HUES6 (cell line): ENCODE measurements at regions not wholly inside any gene's neighbourhood (a gene's known extent, or its start where the extent isn't known, plus 50 kb on each side); places are given as distances from the start of the nearest gene placed in this dataset.
"Not testable (repeated sequence)": the region's sequence is repeated elsewhere in the genome, so short reads cannot be mapped to it uniquely, and the experiment has no call there.

ENCODE experiments used
- H3K27ac ChIP-seq: 2 replicates; pipeline ENCODE4 v1.7.0; 2013; ENCODE audit warnings: low read depth, mild to moderate bottlenecking, low read length, inconsistent platforms
- H3K27me3 ChIP-seq: 2 replicates; pipeline ENCODE4 v1.6.1; 2013; ENCODE audit warnings: low read length; ENCODE audit not compliant: control insufficient read depth, insufficient read depth
- H3K36me3 ChIP-seq: 2 replicates; pipeline ENCODE4 v1.6.1; 2013; ENCODE audit warnings: low read length; ENCODE audit not compliant: control insufficient read depth, insufficient read depth
- H3K4me1 ChIP-seq: 2 replicates; pipeline ENCODE4 v1.6.1; 2013; ENCODE audit warnings: low read length; ENCODE audit not compliant: control insufficient read depth, insufficient read depth
- H3K4me3 ChIP-seq: 2 replicates; pipeline ENCODE4 v1.5.1; 2013; ENCODE audit warnings: low read depth, low read length
- H3K9ac ChIP-seq: one replicate; pipeline ENCODE4 v1.6.1; 2013; ENCODE audit warnings: mild to moderate bottlenecking, low read length
- H3K9me3 ChIP-seq: 2 replicates; pipeline ENCODE4 v1.6.1; 2013; ENCODE audit warnings: low read depth, low read length; ENCODE audit not compliant: control insufficient read depth, insufficient read depth

DNA sequence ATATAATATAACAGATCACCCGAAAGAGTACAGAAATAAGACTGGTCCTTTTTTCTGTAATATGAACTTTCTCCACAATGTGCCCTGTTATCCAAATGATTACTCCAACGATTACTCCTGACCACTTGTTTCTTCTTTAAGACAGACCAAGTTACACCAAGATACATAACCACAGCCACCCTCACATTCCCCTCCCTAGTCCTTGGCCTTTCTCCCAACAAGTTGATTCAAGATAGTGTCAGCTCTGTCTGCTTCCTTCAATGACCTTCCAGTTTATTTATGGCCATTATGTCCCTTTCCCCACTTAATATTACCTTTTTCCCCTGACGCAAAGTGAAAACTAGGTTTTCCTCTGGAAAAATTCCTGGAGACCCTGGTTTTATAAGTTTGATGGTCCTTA, 397.2 kb downstream of the FAM47B start:
- Histone ChIP-seq H3K4me1 (no peaks in the 10 kb centered on the region), H3K4me3 (no peak overlapping the region), H3K27me3 (no peaks in the 10 kb centered on the region), H3K9me3 (no peaks in the 10 kb centered on the region), H3K9ac (no peak overlapping the region), H3K36me3 (no peaks in the 10 kb centered on the region), H3K27ac (no peak overlapping the region)

DNA sequence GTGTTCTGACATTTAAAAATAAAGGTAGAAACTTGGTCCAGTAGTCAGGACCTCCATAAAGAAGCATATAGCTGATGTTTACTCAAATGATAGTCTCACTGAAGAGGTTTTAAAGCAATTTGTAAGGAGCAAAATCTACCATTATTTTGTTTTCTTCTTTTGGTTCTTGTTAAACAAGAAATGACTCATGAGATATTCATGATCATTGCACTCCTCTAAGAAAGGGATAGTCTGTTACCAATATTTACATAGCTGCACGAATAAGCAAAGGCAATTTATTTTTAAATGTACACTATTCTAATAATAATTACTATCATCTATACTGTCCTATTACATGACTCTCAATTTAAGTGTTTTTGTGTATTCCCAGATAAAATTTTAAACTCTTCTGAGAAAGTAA, 397.9 kb downstream of the FAM47B start:
- H3K27ac ChIP-seq, result no peak overlapping the region
- H3K9me3 ChIP-seq, result no peaks in the 10 kb centered on the region
- H3K4me1 ChIP-seq, result no peaks in the 10 kb centered on the region
- H3K4me3 ChIP-seq, result no peak overlapping the region
- H3K9ac ChIP-seq, result no peak overlapping the region
- H3K27me3 ChIP-seq, result no peaks in the 10 kb centered on the region
- H3K36me3 ChIP-seq, result no peaks in the 10 kb centered on the region

DNA sequence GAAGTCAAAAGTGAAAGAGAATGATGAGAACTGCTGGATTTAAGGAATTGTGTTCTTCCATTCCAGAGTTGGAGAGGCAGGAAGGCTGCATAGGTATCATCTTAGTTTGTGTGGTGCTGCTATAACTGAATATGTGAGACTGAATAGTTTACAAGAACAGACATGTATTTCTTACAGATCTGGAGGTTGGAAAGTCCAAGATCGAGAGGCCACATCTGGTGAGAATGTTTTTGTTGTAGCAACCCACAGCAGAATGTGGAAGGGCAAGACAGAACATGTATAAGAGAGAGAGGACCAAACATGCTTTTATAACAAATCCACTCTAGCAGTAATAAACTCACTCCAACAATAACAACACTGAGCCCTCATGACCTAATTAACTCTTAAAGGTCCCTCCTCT, 408.6 kb downstream of the FAM47B start:
- no peak overlapping the region for H3K9ac ChIP-seq
- H3K36me3 ChIP-seq, result no peaks in the 10 kb centered on the region
- no peak overlapping the region for H3K27ac ChIP-seq
- H3K4me3 ChIP-seq, result no peak overlapping the region
- no peaks in the 10 kb centered on the region; the same call in 1 of the 2 replicates for H3K27me3 ChIP-seq
- no peaks in the 10 kb centered on the region for H3K4me1 ChIP-seq
- no peaks in the 10 kb centered on the region; the same call in 1 of the 2 replicates for H3K9me3 ChIP-seq

DNA sequence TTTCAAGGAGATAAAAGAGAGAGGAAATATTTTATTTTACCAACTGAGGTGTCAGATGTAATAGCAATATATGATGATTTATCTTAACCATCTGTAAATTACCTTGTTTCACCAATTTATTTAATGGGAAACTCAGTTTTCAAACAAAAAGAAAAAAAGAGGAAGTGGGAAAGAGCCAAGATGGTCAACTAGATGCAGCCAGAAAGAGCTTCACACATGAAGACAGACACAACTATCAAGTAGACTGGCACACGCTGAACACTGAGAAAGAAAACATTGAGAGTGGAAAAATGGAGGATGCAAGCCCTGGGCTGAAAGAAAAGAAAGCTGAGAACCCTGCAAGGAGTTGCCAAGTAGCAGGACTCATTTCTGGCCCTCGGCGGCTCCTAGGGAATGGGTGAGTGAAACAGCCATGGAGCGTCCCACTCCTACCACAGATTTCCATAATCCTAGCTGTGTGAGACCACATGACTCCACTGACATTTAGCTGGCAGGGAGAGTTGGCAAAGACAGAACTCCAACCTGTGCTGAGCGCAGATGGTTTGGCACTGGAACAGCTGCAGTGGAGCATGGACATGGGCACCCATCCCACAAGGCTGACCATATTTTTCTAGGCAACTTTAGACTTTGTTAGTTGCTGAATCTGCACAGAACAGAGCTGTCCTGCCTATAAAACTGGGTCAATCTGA, 409.3 kb downstream of the FAM47B start:
- Histone ChIP-seq H3K4me3 (no peak overlapping the region), H3K27ac (no peak overlapping the region), H3K4me1 (no peaks in the 10 kb centered on the region), H3K27me3 (no peaks in the 10 kb centered on the region; the same call in 1 of the 2 replicates), H3K9me3 (peaks cover under 1% of the 10 kb centered on the region; the same call in 1 of the 2 replicates), H3K36me3 (no peaks in the 10 kb centered on the region), H3K9ac (no peak overlapping the region)

DNA sequence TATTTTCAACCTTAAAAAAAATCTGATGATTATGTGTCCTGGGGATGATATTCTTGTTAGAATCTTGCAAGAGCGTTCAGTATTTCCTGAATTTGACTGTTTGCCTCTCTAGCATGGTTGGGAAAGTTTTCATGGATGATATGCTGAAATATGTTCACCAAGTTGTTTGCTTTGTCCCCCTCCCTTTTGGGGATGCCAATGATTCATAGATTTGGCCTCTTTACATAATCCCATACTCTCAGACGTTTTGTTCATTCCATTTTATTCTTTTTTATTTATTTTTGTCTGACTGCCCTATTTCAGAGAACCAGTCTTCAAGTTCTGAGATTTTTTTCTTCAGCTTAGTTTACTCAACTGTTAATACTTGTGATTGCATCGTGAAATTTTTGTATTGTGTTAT, 415.1 kb downstream of the FAM47B start:
- Histone ChIP-seq H3K9me3 (peaks cover 4% of the 10 kb centered on the region; the same call in 1 of the 2 replicates), H3K4me3 (no peak overlapping the region), H3K27ac (no peak overlapping the region), H3K27me3 (no peaks in the 10 kb centered on the region; the same call in 1 of the 2 replicates), H3K36me3 (no peaks in the 10 kb centered on the region), H3K4me1 (no peaks in the 10 kb centered on the region), H3K9ac (no peak overlapping the region)

DNA sequence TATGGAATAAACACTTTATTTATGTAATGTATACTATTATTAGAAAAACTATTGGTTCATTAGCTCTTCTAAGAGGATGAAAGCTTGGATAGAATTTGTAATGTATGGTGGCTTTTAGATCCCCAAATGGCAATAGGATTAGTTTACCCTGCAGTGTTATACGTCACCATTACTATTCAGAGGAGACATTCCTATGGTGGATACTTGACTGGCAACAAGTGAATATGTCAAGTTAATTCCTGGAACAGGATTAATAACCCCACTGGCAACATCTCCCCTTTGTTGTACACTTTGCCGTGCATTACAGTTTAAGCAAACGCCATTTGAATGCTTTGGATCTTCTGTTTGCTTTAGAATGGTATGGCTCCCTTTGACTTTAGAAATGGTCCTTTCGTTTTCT, 420.3 kb downstream of the FAM47B start:
- Histone ChIP-seq H3K9me3 (no peaks in the 10 kb centered on the region), H3K4me3 (no peak overlapping the region), H3K27me3 (no peaks in the 10 kb centered on the region), H3K4me1 (no peaks in the 10 kb centered on the region), H3K27ac (no peak overlapping the region), H3K9ac (no peak overlapping the region), H3K36me3 (no peaks in the 10 kb centered on the region)

DNA sequence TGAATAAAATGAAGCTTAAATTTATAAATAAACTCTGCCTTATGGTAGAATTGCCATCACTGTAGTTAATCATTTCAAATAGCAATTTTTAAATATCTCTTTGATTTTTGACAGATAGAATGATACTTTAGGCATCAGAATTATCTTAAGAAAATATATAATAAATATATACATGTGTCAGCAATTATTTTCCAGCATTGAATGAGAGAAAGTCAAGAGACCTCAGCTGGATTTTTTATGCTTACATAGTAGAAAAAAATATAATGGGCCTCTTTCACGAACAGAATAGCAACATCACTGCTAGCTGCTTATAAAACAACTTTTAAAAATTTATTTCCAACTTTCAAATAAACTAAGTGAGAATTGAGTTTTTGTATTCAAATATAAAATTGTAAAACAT, 424.0 kb upstream of the MAGEB16 start:
- Histone ChIP-seq H3K36me3 (no peaks in the 10 kb centered on the region), H3K27me3 (no peaks in the 10 kb centered on the region; the same call in 1 of the 2 replicates), H3K9ac (no peak overlapping the region), H3K4me1 (no peaks in the 10 kb centered on the region), H3K4me3 (no peak overlapping the region), H3K9me3 (peaks cover 10% of the 10 kb centered on the region), H3K27ac (no peak overlapping the region)

DNA sequence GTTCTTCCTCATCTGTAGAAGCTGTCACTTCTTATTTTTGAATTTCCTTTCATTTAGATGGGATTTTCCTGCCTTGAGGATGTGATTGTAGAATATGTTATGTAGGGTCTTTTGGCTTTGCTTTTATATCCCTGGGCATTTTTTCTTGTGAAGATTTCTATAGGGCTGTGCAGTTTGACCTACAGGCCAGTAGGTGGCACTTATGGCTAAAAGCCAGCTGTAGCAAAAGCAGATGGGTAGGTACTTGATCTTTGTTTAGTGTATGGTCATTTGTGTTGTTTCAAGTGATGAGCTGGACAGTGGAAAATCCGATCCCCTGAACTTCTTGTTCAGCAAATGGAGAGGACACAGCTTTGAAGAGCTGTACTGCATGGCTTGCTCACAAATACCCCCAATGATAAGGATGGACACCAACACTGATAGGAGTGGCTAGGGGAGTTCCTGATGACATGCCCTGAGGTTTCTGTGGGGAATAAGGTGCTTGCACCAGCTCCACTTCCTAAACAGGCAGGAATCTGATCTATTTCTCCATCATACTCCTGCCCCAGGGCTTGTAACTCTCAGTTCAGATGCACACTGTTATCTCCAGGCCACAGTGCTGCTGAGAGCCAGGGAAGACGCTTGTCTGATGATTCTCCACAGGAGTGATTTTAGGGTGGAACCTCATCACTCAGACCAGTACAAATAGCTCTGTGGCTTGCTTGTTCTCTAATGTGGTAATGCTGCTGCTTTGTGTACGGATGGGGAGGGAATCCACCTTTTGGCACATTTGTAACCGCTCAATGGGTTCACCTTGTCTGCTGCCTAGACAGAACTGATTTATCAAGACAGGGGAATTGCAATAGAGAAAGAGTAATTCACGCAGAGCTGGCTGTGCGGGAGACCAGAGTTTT, 417.1 kb upstream of the MAGEB16 start:
- H3K27me3 ChIP-seq, result no peaks in the 10 kb centered on the region; the same call in 1 of the 2 replicates
- no peak overlapping the region for H3K4me3 ChIP-seq
- H3K9ac ChIP-seq, result no peak overlapping the region

DNA sequence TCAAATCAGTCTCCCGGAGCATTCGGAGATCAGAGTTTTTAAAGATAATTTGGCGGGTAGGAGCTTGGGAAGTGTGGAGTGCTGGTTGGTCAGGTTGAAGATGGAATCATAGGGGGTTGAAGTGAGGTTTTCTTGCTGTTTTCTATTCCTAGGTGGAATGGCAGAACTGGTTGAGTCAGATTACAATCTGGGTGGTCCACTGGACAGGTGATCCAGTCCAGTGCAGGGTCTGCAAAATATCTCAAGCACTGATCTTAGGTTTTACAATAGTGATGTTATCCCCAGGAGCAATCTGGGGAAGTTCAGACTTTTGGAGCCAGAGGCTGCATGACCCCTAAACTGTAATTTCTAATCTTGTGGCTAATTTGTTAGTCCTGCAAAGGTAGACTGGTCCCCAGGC, 416.4 kb upstream of the MAGEB16 start:
- not testable (repeated sequence) for H3K9me3 ChIP-seq, H3K4me3 ChIP-seq, H3K27ac ChIP-seq, H3K27me3 ChIP-seq, H3K36me3 ChIP-seq, H3K9ac ChIP-seq, H3K4me1 ChIP-seq

More for the DNA sequence above, 417.1 kb upstream of the MAGEB16 start:
- Histone ChIP-seq H3K9me3 (0 out of 2 replicates have a peak, but pooled peaks cover 3% of the 10 kb centered on the region), H3K4me1 (peaks cover 7% of the 10 kb centered on the region; the same call in 1 of the 2 replicates), H3K36me3 (no peaks in the 10 kb centered on the region), H3K27ac (no peak overlapping the region)

DNA sequence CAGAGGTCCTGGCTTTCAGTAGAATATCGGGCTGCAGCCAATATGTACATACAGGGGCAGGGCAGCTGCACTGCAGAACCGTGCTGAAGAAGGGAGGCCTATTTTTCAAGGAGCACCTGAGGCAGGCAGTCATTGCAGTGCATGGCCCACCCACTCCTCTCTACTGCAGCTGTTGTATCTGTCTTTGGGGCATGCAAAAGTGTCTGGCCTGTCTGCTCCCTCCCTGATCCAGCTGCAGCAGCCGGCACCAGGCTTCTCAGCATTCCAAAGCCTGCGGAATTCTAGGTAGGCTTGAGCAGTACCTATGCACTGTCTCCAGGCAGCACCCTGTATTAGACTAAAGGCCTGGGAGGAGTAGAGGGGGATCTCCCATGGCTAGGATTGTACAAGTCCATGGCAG, 415.2 kb upstream of the MAGEB16 start:
- H3K4me3 ChIP-seq, result no peak overlapping the region
- H3K9ac ChIP-seq, result no peak overlapping the region
- 0 out of 2 replicates have a peak, but pooled peaks cover 3% of the 10 kb centered on the region for H3K9me3 ChIP-seq
- no peak overlapping the region for H3K27ac ChIP-seq
- H3K4me1 ChIP-seq, result peaks cover 7% of the 10 kb centered on the region; the same call in 1 of the 2 replicates
- H3K36me3 ChIP-seq, result no peaks in the 10 kb centered on the region
- no peaks in the 10 kb centered on the region; the same call in 1 of the 2 replicates for H3K27me3 ChIP-seq

DNA sequence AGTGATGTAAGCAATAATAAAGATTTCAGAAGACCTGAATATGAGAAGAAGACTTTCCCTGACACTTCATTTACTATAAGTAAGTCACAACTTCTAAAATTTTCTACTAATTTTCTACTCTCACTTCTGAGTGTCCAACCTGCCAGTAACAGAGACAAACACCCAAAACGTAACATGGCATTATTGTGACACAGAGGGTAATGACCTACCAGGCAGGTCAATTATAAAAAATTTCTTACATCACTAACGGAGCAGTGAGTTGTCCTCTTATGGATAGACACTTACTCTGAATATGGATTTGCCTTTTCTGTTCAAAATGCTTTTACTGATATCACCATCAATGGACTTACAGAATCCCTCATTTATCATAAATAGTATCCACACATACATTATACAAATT, 405.9 kb upstream of the MAGEB16 start:
- no peaks in the 10 kb centered on the region for H3K36me3 ChIP-seq
- H3K4me3 ChIP-seq, result no peak overlapping the region
- H3K9me3 ChIP-seq, result 0 out of 2 replicates have a peak, but pooled peaks cover 2% of the 10 kb centered on the region
- no peak overlapping the region for H3K27ac ChIP-seq
- no peaks in the 10 kb centered on the region for H3K27me3 ChIP-seq
- no peak overlapping the region for H3K9ac ChIP-seq
- no peaks in the 10 kb centered on the region for H3K4me1 ChIP-seq
